DOHH2 (cell line): ENCODE measurements at regions not wholly inside any gene's neighbourhood (a gene's known extent, or its start where the extent isn't known, plus 50 kb on each side); places are given as distances from the start of the nearest gene placed in this dataset.

Experiments
- H3F3A ChIP-seq: fragments of 200-600 bp; sonication (generic), shearing (Covaris generic); 2 replicates; pipeline ENCODE4 v1.6.0; 2016; ENCODE audit warnings: antibody characterized with exemption, mild to moderate bottlenecking; ENCODE audit not compliant: control insufficient read depth, insufficient read depth
- H3K27ac ChIP-seq: fragments of 200-600 bp; sonication (generic); 2 replicates; pipeline ENCODE4 v1.5.1; 2014; ENCODE audit warnings: low read depth, mild to moderate bottlenecking, low read length, moderate library complexity
- H3K27me3 ChIP-seq: fragments of 200-600 bp; sonication (generic); 2 replicates; pipeline ENCODE4 v1.6.1; 2014; ENCODE audit warnings: mild to moderate bottlenecking, low read length, mixed read lengths; ENCODE audit not compliant: control insufficient read depth
- H3K36me3 ChIP-seq: fragments of 200-600 bp; sonication (generic); 2 replicates; pipeline ENCODE4 v1.6.1; 2014; ENCODE audit warnings: mild to moderate bottlenecking, low read length, moderate library complexity, mixed read lengths; ENCODE audit not compliant: control insufficient read depth
- H3K4me1 ChIP-seq: fragments of 200-600 bp; sonication (generic); 2 replicates; pipeline ENCODE4 v1.6.1; 2014; ENCODE audit warnings: mild to moderate bottlenecking, low read length, mixed read lengths; ENCODE audit not compliant: control insufficient read depth
- H3K4me2 ChIP-seq: fragments of 200-600 bp; sonication (generic); 2 replicates; pipeline ENCODE4 v1.6.0; 2014; ENCODE audit warnings: mild to moderate bottlenecking, low read length, moderate library complexity
- H3K4me3 ChIP-seq: fragments of 200-600 bp; sonication (generic); 2 replicates; pipeline ENCODE4 v1.5.1; 2014; ENCODE audit warnings: mild to moderate bottlenecking, low read length, mixed read lengths
- H3K79me2 ChIP-seq: fragments of 200-600 bp; sonication (generic); 2 replicates; pipeline ENCODE4 v1.6.1; 2014; ENCODE audit warnings: mild to moderate bottlenecking, low read length, mixed read lengths; ENCODE audit not compliant: control insufficient read depth
- H3K9me2 ChIP-seq: fragments of 200-600 bp; sonication (generic); replicated peaks from 2 replicates; pipeline ENCODE4 v1.6.1; 2014; ENCODE audit warnings: mild to moderate bottlenecking, low read length, mixed read lengths; ENCODE audit not compliant: control insufficient read depth
- H3K9me3 ChIP-seq: fragments of 200-600 bp; sonication (generic); 2 replicates; pipeline ENCODE4 v1.6.1; 2014; ENCODE audit warnings: antibody characterized with exemption, low read length, mixed read lengths; ENCODE audit not compliant: control insufficient read depth, insufficient read depth
- H4K20me1 ChIP-seq: fragments of 200-600 bp; sonication (generic); 2 replicates; pipeline ENCODE4 v1.6.0; 2014; ENCODE audit warnings: low read depth, mild to moderate bottlenecking, antibody characterized with exemption, low read length, moderate library complexity; ENCODE audit not compliant: control insufficient read depth, insufficient read depth
- CTCF ChIP-seq: fragments of 200-600 bp; sonication (generic); IDR thresholded peaks from one replicate; pipeline ENCODE4 v1.5.1; 2014; ENCODE audit warnings: antibody characterized with exemption, mild to moderate bottlenecking, low read depth, low read length; ENCODE audit not compliant: poor library complexity, severe bottlenecking
- EZH2phosphoT487 ChIP-seq: fragments of 200-600 bp; sonication (generic); IDR thresholded peaks from 2 replicates; pipeline ENCODE4 v1.6.1; 2017; ENCODE audit warnings: borderline replicate concordance, mild to moderate bottlenecking, antibody characterized with exemption, low read length, moderate library complexity, mixed read lengths

GRCh38 chr1:81430236-81430938, 370.3 kb upstream of the ADGRL2 start:
- no peak overlapping the region for H3K27ac ChIP-seq
- no peaks in the 10 kb centered on the region for H3K9me3 ChIP-seq
- no peaks in the 10 kb centered on the region for H3K9me2 ChIP-seq
- no peaks in the 10 kb centered on the region for H3K4me1 ChIP-seq
- no peaks in the 10 kb centered on the region for H3F3A ChIP-seq
- TF ChIP-seq EZH2phosphoT487 (no peak), CTCF (no peak)
- no peaks in the 10 kb centered on the region for H3K79me2 ChIP-seq
- no peaks in the 10 kb centered on the region for H4K20me1 ChIP-seq
- no peaks in the 10 kb centered on the region for H3K27me3 ChIP-seq
- H3K36me3 ChIP-seq, result no peaks in the 10 kb centered on the region
- H3K4me3 ChIP-seq, result no peak overlapping the region
- no peak overlapping the region for H3K4me2 ChIP-seq

- no peaks in the 10 kb centered on the region for H3K9me3 ChIP-seq
- H3K36me3 ChIP-seq, result no peaks in the 10 kb centered on the region
- H3K27me3 ChIP-seq, result no peaks in the 10 kb centered on the region
- H3K9me2 ChIP-seq, result no peaks in the 10 kb centered on the region
- H3K4me1 ChIP-seq, result no peaks in the 10 kb centered on the region
- H3K4me2 ChIP-seq, result no peak overlapping the region
- no peak overlapping the region for H3K27ac ChIP-seq
- H3F3A ChIP-seq, result no peaks in the 10 kb centered on the region
- no peaks in the 10 kb centered on the region for H3K79me2 ChIP-seq
- no peak overlapping the region for H3K4me3 ChIP-seq
- H4K20me1 ChIP-seq, result no peaks in the 10 kb centered on the region
- no peak for TF ChIP-seq CTCF
- TF ChIP-seq EZH2phosphoT487, result no peak
These were observed 371.7 kb upstream of the ADGRL2 start for GRCh38 chr1:81428998-81429397.

- TF ChIP-seq EZH2phosphoT487 (no peak), CTCF (no peak)
- Histone ChIP-seq H3K4me3 (no peak overlapping the region), H3K9me3 (no peaks in the 10 kb centered on the region), H3K4me2 (no peak overlapping the region), H3K4me1 (no peaks in the 10 kb centered on the region), H3F3A (no peaks in the 10 kb centered on the region), H3K36me3 (no peaks in the 10 kb centered on the region), H3K9me2 (no peaks in the 10 kb centered on the region), H4K20me1 (no peaks in the 10 kb centered on the region), H3K27ac (no peak overlapping the region), H3K79me2 (no peaks in the 10 kb centered on the region), H3K27me3 (no peaks in the 10 kb centered on the region)
These were observed 375.9 kb upstream of the ADGRL2 start for GRCh38 chr1:81424816-81425215.
